Glomerular endothelial cell (primary cell): ENCODE measurements at regions not wholly inside any gene's neighbourhood (a gene's known extent, or its start where the extent isn't known, plus 50 kb on each side); places are given as distances from the start of the nearest gene placed in this dataset.
"Not testable (repeated sequence)": the region's sequence is repeated elsewhere in the genome, so short reads cannot be mapped to it uniquely, and the experiment has no call there.

Experiments
- DNase-seq: peaks from one replicate; pipeline ENCODE4 v3.0.0-alpha.2; 2011; ENCODE audit warnings: low read depth, low spot score; ENCODE audit errors: extremely low read depth

DNA sequence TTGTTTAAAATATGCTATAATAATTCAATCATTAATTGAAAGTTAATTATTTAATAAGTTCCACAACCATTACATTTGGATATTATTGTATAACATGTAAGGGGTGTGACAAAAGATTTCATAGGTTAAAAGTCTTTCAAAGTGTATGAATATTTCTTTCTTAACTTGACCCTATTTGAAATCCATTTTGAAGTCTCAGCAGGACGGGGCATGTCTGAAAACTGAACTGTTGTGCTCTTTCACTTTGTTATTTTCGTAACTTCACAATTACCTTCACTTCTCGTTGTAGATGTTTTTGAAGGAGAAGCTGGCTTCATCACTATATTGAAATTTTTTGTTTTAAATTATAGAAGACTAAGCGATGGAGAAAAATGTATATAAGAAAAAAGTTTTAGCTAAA lies 1775.7 kb downstream of the PCDH9 start:
- no peak for DNase-seq

DNA sequence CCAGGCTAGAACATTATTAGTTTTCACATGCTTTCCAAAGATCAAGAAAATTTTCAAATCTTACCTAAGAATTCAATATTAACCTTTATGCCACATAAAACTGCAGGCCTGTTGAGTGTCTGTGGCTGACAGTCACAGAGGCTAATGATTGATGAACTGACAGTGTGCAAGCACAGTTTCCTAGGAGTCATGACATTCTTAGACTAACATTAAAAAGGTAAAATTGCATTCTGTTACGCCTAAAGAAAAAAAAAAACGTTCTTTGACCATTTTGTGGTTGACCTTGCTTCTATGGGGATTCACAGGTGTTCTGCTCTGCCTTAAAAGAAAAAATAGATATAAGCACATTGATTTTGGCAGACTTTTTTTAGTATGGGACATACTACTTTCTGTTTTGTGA lies 1776.2 kb downstream of the PCDH9 start:
- no peak for DNase-seq

DNA sequence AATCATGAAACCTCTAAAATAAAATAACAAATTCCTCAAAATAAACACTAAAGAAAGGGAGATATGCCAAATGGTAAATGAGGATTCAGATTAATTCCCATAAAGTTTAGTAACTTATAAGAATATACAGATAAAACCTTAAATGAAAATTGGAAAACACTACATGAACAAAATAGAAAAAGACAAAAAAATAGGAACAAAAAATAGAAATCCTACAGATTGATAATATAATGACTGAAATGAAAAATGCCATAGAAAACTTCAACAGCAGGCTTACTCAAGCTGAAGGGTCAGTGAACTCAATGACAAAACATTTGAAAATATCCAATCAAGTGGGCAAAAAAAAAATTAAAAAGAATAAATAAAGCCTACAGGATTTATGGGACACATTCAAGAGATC lies 1784.8 kb downstream of the PCDH9 start:
- DNase-seq: no peak

DNA sequence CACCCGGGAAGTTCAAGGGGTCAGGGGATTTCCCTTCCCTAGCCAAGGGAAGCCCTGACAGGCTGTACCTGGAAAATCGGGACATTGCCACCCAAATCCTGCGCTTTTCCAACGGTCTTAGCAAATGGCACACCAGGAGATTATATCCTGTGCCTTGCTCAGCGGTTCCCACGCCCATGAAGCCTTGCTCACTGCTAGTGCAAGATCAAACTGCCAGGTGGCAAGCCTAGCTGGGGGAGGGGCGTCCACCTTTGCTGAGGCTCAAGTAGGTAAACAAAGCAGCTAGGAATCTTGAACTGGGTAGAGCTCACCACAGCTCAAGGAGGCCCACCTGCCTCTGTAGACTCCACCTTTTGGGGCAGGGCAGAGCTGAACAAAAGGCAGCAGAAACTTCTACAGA lies 1794.5 kb downstream of the PCDH9 start:
- no peak for DNase-seq

DNA sequence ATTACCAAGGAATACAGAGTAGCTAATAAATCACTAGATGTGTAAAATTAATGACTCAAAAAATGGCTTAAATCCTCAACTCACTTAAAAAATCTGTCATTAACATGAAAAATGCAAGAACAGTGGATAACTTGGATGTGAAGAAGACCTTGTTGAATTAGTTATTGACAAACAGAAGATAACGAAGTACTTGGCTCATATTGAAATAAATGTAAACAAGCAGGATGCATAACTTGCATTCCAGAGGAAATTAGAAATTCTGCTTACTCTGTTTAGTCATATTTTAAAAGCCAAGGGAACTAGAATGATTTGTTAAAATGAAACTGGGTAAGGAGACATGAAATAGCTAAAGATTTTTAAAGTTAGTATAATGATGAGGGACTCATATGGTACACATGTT lies 1812.2 kb downstream of the PCDH9 start:
- DNase-seq: no peak

DNA sequence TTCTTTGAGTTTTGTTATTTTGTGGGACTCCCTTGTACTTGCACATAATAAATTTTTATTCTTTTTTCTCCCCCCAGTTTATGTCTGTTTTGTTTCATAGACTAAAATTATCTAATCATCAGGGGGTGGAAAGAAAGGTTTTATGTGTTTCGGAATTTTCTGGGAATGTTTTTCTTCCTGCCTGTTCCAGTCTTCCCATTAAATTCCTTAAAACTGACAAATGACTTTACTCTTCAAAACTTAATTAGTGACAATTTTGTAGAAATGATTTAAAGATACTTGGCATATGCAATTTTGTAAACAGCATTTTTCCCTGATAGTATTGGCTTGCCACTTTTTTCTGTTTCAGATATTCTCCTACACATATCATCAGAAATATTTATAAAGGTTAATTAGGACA lies 1813.4 kb downstream of the PCDH9 start:
- no peak for DNase-seq

DNA sequence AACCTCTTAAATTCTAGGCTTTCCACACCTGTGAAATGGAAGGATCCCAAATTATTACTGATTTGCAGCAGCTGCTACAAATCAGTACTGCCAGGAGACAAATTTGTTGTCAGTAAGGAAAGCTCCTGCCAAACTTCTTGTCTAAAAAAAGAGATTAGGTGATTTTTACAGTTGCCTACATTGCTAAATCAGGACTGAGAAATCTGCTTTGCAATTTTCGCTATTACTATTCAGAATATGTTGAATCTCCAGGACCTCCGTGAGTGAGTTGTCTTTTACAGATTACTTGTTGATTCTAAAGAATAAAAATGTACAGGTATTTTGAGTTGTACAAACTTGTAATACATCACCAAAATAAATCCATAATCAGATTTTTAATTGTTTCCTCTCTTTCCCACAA lies 1815.9 kb downstream of the PCDH9 start:
- DNase-seq: no peak

DNA sequence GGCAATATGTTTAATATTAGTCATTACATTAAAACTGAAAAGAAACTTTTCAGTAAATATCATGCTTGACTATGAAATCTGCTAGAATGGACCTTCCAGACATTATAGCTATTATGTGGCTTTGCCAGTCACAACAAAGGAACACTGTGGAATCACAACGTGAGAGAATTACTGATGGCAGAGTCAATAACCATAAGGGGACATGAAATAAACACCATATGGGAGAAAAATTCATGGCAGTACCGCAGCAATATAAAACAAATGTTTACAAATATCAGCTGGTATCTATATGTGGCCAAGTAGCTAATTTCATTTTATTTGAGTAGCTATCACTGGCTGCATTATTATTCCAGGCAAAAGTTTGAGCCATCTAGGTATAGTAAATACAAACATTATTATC lies 1818.6 kb downstream of the PCDH9 start:
- DNase-seq: no peak

DNA sequence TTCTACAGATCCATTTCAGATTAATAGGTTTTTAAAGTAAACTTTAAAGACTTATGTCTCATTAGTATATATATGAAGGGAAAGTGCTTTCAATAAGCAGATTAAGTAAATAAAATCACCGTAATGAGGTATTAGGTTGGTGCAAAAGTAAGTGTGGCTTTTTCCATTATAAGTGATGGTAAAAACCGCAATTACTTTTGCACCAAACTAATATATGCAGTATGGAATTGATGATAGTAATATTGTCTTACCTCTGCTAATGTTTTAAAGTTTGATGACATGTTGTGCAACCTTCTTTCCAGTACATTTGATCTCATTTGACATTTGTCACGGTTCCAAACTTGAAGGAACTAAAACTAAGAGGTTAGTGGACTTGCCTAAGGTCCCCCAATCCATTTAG lies 1819.3 kb downstream of the PCDH9 start:
- DNase-seq: no peak

DNA sequence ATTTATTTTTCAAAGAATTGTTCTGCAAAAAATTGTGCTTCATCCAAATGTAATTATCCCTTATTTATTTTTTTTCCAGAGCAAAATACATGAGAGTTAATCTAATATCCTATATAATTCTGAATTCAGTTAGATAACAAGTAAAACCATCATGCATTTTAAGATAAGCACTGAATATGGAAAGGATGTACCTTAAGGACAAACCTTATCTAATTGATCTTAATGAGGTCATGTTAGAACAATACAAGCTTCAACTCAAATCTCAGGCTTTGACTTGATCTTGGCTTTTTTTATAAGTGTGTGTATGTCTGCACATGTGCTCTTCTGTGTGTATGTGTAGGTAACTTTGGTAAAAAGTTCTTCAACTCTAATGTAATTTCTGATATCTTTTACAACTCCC lies 1828.8 kb downstream of the PCDH9 start:
- no peak for DNase-seq

DNA sequence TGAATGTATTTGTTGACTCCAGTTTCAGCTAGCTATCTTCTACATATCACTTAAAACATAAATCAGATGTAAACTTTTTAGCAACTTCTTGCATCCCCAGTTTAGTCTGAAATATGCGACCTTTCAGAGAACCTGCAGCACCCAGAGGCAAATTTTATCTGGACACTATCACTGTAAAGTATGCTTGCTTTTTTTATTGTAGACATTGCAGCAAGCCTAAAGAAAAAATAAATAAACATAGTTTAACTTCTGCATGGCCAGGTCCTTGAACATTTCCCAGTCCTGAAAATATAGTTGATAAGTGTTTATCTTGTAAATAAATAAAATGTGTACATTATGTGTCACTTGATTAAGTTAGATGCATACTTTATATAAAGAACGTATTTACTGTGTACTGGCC lies 1829.4 kb downstream of the PCDH9 start:
- DNase-seq: no peak

DNA sequence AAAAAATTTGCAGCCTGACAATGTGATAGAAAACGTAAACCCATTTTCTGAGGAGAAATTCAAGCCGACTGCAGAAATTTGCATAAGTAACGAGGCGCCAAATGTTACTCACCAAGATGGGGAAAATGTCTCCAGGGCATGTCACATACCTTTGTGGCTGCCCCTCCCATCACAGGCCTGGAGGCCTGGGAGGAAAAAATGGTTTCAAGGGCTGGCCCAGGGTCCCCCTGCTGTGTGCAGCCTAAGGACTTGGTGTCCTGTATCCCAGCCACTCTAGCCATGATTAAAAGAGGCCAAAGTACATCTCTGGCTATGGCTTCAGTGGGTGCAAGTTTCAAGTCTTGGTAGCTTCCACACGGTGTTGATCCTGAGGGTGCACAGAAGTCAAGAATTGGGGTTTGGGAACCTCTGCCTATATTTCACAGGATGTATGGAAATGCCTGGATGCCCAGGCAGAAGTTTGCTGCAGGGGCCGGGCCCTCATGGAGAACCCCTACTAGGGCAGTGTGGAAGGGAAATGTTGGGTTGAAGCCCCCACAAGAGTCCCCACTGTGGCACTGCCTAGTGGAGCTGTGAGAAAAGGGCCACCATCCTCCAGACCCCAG lies 1842.3 kb downstream of the PCDH9 start:
- DNase-seq: no peak

DNA sequence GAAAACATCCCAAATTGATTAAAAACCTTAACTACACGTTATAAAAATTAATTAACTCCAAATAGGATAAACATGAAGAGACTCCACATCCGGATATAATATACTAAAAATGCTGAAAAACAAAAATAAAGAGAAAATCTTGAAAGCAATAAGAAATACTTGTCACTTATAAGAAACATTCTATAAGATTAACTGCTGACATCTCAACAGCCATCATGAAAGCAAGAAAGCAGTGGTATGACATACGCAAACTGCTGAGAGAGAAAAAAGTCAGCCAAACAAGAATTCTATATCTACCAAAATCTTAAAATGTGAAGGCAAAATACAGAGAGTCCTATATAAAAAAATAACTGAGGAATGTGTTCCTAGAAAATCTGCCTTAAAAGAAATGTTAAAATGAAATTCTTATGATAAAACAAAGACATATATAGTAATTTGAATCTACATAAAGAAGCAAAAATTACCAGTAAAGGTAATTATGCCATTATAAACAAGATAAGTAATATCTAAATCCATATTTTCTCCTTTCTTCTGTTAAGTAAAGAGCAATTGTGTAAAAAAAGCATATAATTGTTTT lies 1851.1 kb downstream of the PCDH9 start:
- DNase-seq: no peak

DNA sequence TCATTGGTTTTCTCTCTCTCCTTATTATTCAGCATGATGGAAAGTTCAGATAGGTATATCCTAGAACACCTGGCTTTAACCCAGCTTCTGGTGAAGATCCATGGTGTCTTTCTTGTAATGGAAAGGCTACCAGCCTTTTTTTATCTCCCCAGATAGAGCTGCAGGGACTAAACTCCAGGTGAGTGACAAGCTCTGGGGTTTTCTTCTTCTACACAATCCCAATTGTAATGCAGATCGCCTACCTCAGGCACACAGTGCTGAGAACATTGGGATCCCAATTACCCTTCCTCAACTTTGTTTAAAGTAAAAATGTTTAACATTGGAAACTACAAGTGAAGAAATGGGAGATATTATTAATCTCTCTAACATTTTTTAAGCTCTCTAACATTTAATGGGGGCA lies 1851.7 kb downstream of the PCDH9 start:
- DNase-seq: no peak

DNA sequence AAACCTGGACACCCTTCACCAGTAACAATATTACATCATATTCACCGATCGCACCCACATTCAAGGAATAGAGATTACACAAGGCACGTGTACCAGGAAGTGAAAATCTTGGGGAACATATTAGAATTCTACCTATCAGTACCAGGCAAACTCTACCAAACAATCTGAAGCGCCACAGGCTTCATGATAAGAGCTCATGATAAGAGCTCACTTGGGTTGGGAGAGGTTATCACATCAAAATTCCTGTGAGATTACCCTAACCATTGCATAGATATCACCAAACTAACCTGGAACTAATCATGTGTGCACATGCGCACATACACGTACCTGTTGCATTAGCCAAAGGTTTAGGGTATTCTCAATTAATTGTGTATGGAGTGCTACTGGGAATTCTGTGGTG lies 1861.3 kb downstream of the PCDH9 start:
- DNase-seq: no peak

DNA sequence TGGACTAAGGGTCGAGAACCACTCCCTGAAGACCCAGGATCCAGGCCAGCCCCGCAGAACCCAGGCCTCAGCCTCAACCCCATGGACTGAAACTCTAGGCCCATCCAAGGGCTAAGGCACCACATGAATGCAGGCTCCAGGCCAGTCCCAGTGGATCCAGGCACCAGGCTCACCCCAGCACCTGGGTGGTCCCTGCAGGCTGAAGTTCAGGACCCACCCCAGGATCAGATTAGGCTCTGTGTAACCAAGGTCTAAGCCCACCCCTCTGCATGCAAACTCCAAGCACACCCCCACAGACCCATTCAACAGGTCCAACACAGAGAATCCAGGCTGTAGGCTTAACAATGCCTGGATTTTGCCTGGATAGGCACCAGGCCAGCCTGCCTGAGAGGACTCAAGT lies 1876.2 kb downstream of the PCDH9 start:
- DNase-seq: no peak

DNA sequence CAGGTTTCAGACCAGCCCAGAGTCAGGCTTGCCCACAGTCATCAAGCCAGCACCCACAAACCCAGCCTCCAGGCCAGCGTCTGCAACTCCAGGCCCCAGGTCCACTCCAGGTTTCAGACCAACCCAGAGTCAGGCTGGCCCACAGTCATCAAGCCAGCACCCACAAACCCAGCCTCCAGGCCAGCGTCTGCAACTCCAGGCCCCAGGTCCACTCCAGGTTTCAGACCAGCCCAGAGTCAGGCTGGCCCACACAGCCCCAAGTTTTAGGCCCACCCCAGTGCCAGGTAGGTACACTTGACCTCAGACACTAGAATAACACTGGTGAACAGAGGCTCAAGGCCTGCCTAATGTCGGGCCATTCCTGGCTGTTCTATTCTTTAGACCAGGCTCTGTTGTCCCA lies 1877.0 kb downstream of the PCDH9 start:
- DNase-seq: not testable (repeated sequence)

DNA sequence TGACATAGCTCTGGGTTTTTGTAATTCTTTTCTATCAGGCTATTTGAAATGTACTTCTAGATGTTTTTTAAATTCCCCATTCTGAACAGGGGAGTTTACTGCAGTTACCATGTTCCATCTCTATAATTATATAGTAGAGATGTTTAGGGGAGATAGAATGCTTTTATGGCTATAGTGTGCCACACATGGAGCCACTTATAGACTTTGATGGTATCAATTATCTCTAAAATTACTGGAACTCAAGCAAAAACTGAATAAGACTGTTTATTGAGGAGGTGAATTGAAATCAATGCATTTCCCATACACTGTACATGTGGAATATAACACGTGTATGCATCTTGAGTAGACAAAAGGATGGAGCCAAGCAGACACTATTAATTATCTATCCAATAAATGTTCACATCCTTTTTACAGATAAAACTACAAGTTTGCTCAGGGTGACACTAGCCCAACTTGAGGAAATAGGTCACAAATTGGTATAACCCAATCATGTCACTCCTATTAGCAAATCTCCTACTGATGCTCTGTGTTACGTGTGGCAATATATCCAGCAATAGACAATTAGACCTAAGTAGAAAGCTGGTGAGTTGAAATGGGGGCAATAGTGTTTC lies 1882.6 kb downstream of the PCDH9 start:
- no peak for DNase-seq

DNA sequence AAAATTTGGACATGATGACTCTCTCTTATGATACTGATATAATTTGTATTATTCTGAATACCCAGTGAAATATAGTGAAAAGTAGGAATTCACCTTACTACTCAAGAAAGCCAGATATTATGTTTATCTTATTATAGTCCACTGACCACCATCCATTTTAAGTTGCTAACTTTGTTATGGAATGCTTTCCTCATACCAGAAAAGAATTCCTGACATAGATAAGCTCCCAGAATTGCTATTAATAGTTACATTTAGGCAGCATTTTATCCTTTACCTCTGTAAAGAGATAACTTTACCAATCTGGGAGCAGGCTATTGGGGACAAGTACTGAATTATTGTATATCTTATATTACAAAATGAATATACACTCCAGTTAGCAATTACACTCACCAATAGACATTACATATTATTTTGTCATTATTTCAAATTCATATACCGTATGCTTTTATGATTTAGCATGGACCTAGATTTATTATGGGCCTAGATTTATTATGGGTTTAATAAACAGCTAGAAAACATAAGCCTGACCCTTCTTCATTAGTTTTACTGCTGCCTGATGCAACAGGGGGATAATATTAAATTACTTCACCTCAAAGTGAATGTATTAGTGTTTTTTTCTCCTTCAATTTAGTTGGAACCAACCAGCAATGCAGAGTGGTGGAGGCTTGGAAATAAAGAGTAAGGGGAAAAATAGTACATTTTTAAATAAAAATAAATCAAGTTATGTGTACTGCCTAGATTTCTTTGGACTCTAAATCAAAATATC lies 1886.1 kb downstream of the PCDH9 start:
- DNase-seq: no peak

DNA sequence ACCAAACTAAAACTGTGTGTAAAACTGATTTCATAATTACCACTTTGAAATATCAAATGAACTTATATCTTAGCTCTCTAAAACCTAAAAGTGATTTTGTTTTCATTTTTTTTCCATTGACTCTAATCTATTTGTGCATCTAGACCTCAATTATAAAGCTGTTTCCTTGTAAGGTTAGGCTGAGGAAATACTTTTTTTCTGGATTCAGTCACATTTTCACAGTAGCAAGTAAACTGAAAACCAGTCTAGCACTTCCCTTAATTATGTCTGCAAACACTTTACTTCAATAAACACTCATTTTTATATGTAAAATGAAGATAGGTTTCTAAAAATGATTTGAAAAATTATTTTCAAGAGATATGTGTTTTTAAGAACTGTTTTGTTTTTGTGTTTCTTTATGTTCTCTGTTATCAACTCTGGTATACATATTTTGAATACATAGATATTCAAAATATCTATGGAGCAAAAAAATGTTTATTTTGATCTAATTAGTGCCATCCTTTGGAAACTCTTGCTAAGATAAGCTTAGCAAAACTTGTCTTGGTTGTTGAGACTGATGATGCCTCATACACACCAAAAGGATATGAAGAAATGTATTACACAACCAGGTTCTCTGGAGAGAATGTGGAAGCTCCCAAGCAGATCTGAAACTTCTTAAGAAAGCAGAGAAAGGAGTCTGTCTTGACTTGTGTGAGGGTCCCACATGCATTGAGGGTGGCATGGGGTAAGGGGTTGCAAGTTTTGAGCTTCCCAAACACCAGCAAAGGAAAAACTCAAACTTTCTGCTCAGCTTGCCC lies 1887.4 kb downstream of the PCDH9 start:
- no peak for DNase-seq

DNA sequence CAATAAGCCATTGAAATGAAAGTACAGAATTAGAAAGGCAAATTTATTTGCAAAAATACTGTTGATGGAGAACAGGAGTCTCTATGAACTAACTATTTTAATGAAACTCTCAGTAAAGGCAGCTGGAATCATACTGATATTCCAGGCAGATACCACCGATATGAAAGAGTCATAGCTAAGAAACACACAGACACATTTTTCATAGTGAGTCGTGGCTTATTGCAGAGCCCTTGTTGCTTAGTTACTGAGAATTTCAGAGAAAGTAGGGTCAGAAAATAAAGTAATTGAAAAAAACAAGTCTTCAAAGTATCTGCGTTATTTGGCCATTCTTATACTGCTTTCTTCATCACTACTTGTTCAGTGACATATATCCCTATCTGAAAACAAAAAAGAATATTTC lies 1890.9 kb downstream of the PCDH9 start:
- no peak for DNase-seq
